OCI-LY7 (cell line): ENCODE measurements at regions not wholly inside any gene's neighbourhood (a gene's known extent, or its start where the extent isn't known, plus 50 kb on each side); places are given as distances from the start of the nearest gene placed in this dataset.

Experiments
- CTCF ChIP-seq: fragments of 200-600 bp; sonication (generic); conservative IDR thresholded peaks from 2 replicates; pipeline ENCODE4 v1.5.1; 2014; ENCODE audit warnings: mild to moderate bottlenecking, antibody characterized with exemption, low read length, moderate library complexity, mixed read lengths
- EZH2phosphoT487 ChIP-seq: fragments of 200-600 bp; sonication (generic); IDR thresholded peaks from 2 replicates; pipeline ENCODE4 v1.6.1; 2018; ENCODE audit warnings: low read depth, borderline replicate concordance, mild to moderate bottlenecking, mixed run types, antibody characterized with exemption, low read length, moderate library complexity, mixed read lengths

- TF ChIP-seq CTCF (no peak), EZH2phosphoT487 (no peak)
Measured at GRCh38 chr2:128623776-128624761, 305.4 kb upstream of the HS6ST1 start.
